OCI-LY7 (cell line): ENCODE measurements at regions not wholly inside any gene's neighbourhood (a gene's known extent, or its start where the extent isn't known, plus 50 kb on each side); places are given as distances from the start of the nearest gene placed in this dataset.

Source experiments
- BruUV-seq: library from RNA; stranded (reverse); fragments of 400-500 nt; replicated peaks from 2 replicates; lab custom pipeline; 2021; lab: Mats Ljungman, UMichigan
- CTCF ChIA-PET: fragments of 300-600 bp; sonication (Branson Sonifier 250); formaldehyde crosslinking; loops from one replicate; lab custom pipeline; 2022; ENCODE audit warnings: antibody characterized with exemption; ENCODE audit not compliant: unreplicated experiment; lab: Charles Lee
- POLR2A ChIA-PET: fragments of 300-600 bp; sonication (Branson Sonifier 250); formaldehyde crosslinking; loops from one replicate; lab custom pipeline; 2022; ENCODE audit warnings: antibody characterized with exemption; lab: Charles Lee
- DNase-seq: peaks from one replicate; pipeline ENCODE4 v3.0.0-alpha.2; 2015; ENCODE audit warnings: low spot score
- H2AFZ ChIP-seq: fragments of 200-600 bp; sonication (generic), shearing (Covaris generic); 2 replicates; pipeline ENCODE4 v1.6.1; 2014; ENCODE audit warnings: mild to moderate bottlenecking, antibody characterized with exemption, low read length, moderate library complexity
- H3K27ac ChIP-seq: fragments of 200-600 bp; sonication (generic); 2 replicates; pipeline ENCODE4 v1.5.1; 2014; ENCODE audit warnings: mixed run types, low read depth, mild to moderate bottlenecking, moderate library complexity, low read length, inconsistent platforms; ENCODE audit not compliant: poor library complexity, severe bottlenecking
- H3K36me3 ChIP-seq: fragments of 200-600 bp; sonication (generic); 2 replicates; pipeline ENCODE4 v1.6.1; 2014; ENCODE audit warnings: mild to moderate bottlenecking, antibody characterized with exemption, low read length, moderate library complexity, mixed read lengths; ENCODE audit not compliant: insufficient read depth
- H3K4me1 ChIP-seq: fragments of 200-600 bp; sonication (generic); 2 replicates; pipeline ENCODE4 v1.5.1; 2014; ENCODE audit warnings: mild to moderate bottlenecking, low read length; ENCODE audit not compliant: insufficient read depth, poor library complexity, severe bottlenecking
- H3K4me2 ChIP-seq: fragments of 200-600 bp; sonication (generic); 2 replicates; pipeline ENCODE4 v1.6.1; 2014; ENCODE audit warnings: mild to moderate bottlenecking, low read length
- H3K4me3 ChIP-seq: fragments of 200-600 bp; sonication (generic); 2 replicates; pipeline ENCODE4 v1.5.1; 2014; ENCODE audit warnings: mild to moderate bottlenecking, low read depth, low read length; ENCODE audit not compliant: poor library complexity, severe bottlenecking
- H3K79me2 ChIP-seq: fragments of 200-600 bp; sonication (generic); 2 replicates; pipeline ENCODE4 v1.6.1; 2016; ENCODE audit warnings: low read depth, mild to moderate bottlenecking, low read length, moderate library complexity, mixed read lengths; ENCODE audit not compliant: insufficient read depth
- H3K9me2 ChIP-seq: fragments of 200-600 bp; sonication (generic); 2 replicates; pipeline ENCODE4 v1.6.1; 2016; ENCODE audit warnings: mild to moderate bottlenecking, low read length, mixed read lengths; ENCODE audit not compliant: insufficient read depth
- H3K9me3 ChIP-seq: fragments of 200-600 bp; sonication (generic); 2 replicates; pipeline ENCODE4 v1.6.1; 2014; ENCODE audit warnings: mild to moderate bottlenecking, mixed run types, low read length, mixed read lengths
- H4K20me1 ChIP-seq: fragments of 200-600 bp; sonication (generic); 2 replicates; pipeline ENCODE4 v1.6.1; 2014; ENCODE audit warnings: mild to moderate bottlenecking, antibody characterized with exemption, low read length, moderate library complexity, mixed read lengths; ENCODE audit not compliant: insufficient read depth
- CTCF ChIP-seq: fragments of 200-600 bp; sonication (generic); conservative IDR thresholded peaks from 2 replicates; pipeline ENCODE4 v1.5.1; 2014; ENCODE audit warnings: mild to moderate bottlenecking, antibody characterized with exemption, low read length, moderate library complexity, mixed read lengths
- EZH2phosphoT487 ChIP-seq: fragments of 200-600 bp; sonication (generic); IDR thresholded peaks from 2 replicates; pipeline ENCODE4 v1.6.1; 2018; ENCODE audit warnings: low read depth, borderline replicate concordance, mild to moderate bottlenecking, mixed run types, antibody characterized with exemption, low read length, moderate library complexity, mixed read lengths
- intact Hi-C: fragments of 100-400 bp; cut with micrococcal nuclease; formaldehyde crosslinking; loops from one replicate; pipeline ENCODE4 v1.10.0; 2022; ENCODE audit not compliant: unreplicated experiment

GRCh38 chr3:30332196-30333021, 274.0 kb upstream of the TGFBR2 start:
- Histone ChIP-seq H3K4me1 (no peaks in the 10 kb centered on the region), H3K9me2 (no peaks in the 10 kb centered on the region), H3K9me3 (no peaks in the 10 kb centered on the region), H3K4me3 (no peak overlapping the region), H3K4me2 (no peak overlapping the region), H4K20me1 (no peaks in the 10 kb centered on the region), H2AFZ (no peak overlapping the region), H3K27ac (no peak overlapping the region), H3K79me2 (no peaks in the 10 kb centered on the region), H3K36me3 (no peaks in the 10 kb centered on the region)
- no peak for DNase-seq
- ChIA-PET CTCF (no interaction called here), POLR2A (interaction anchor here (1.0 kb wide), 1 partner anchor 72 kb away, joined by 3 read pairs; no protein-coding TSS in a partner anchor)
- BruUV-seq: no TSS peak
- TF ChIP-seq CTCF (no peak), EZH2phosphoT487 (no peak)
- intact Hi-C loops: no loop called here

- no TSS peak for BruUV-seq
- POLR2A ChIA-PET: interaction anchor here (1.0 kb wide), 1 partner anchor 71 kb away, joined by 3 read pairs; no protein-coding TSS in a partner anchor
- H4K20me1 ChIP-seq: no peaks in the 10 kb centered on the region
- CTCF ChIA-PET: no interaction called here
- H3K27ac ChIP-seq: no peak overlapping the region
- TF ChIP-seq CTCF: no peak
- no peak for TF ChIP-seq EZH2phosphoT487
- no peaks in the 10 kb centered on the region for H3K9me2 ChIP-seq
- H3K9me3 ChIP-seq: no peaks in the 10 kb centered on the region
- no peak for DNase-seq
- no peaks in the 10 kb centered on the region for H3K4me1 ChIP-seq
- no peak overlapping the region for H3K4me3 ChIP-seq
- H3K79me2 ChIP-seq: no peaks in the 10 kb centered on the region
- no peaks in the 10 kb centered on the region for H3K36me3 ChIP-seq
- intact Hi-C loops: no loop called here
- H2AFZ ChIP-seq: no peak overlapping the region
- H3K4me2 ChIP-seq: no peak overlapping the region
Measured at GRCh38 chr3:30333143-30333542, 273.3 kb upstream of the TGFBR2 start.

GRCh38 chr3:30333903-30334302, 272.5 kb upstream of the TGFBR2 start:
- no peaks in the 10 kb centered on the region for H3K79me2 ChIP-seq
- H3K4me1 ChIP-seq: no peaks in the 10 kb centered on the region
- H3K9me2 ChIP-seq: no peaks in the 10 kb centered on the region
- BruUV-seq: no TSS peak
- no peak overlapping the region for H3K4me2 ChIP-seq
- TF ChIP-seq EZH2phosphoT487 (no peak), CTCF (no peak)
- DNase-seq: no peak
- no peaks in the 10 kb centered on the region for H3K36me3 ChIP-seq
- H2AFZ ChIP-seq: no peak overlapping the region
- intact Hi-C loops: no loop called here
- no peak overlapping the region for H3K27ac ChIP-seq
- ChIA-PET CTCF (no interaction called here), POLR2A (no interaction called here)
- H4K20me1 ChIP-seq: no peaks in the 10 kb centered on the region
- H3K4me3 ChIP-seq: no peak overlapping the region
- no peaks in the 10 kb centered on the region for H3K9me3 ChIP-seq
